Lung (tissue), 11 donors: ENCODE measurements at regions not wholly inside any gene's neighbourhood (a gene's known extent, or its start where the extent isn't known, plus 50 kb on each side); places are given as distances from the start of the nearest gene placed in this dataset.

Source experiments
- ATAC-seq: fragments of 200-7000 bp; cut with Tn5 transposase; one replicate; pipeline ENCODE4 v1.9.1; 2020; ENCODE audit warnings: moderate number of reproducible peaks; ENCODE audit not compliant: insufficient read depth, low FRiP score
- DNase-seq, 3 donors: peaks; one replicate each; pipeline ENCODE4 v3.0.0-alpha.2; 2013 to 2017
- H3K27ac ChIP-seq, 2 donors: one replicate each; pipeline ENCODE4 v1.5.1; 2013; ENCODE audit warnings: mild to moderate bottlenecking in 2 of 2, moderate library complexity in 2 of 2, control low read depth in 1 of 2, inconsistent platforms in 1 of 2, low read depth in 1 of 2, low read length in 1 of 2
- H3K27me3 ChIP-seq, 3 donors: one replicate each; pipeline ENCODE4 v1.5.1; 2013; ENCODE audit warnings: low read length in 2 of 3; ENCODE audit not compliant: control insufficient read depth in 3 of 3, insufficient read depth in 3 of 3
- H3K36me3 ChIP-seq, 4 donors: one replicate each; pipeline ENCODE4 v1.5.1; 2013; ENCODE audit warnings: low read length in 4 of 4, mild to moderate bottlenecking in 1 of 4, moderate library complexity in 1 of 4; ENCODE audit not compliant: control insufficient read depth in 4 of 4, insufficient read depth in 4 of 4
- H3K4me1 ChIP-seq, 5 donors: one replicate each; pipeline ENCODE4 v1.5.1; 2013; ENCODE audit warnings: low read length in 5 of 5, mild to moderate bottlenecking in 2 of 5, moderate library complexity in 1 of 5; ENCODE audit not compliant: control insufficient read depth in 5 of 5, insufficient read depth in 5 of 5
- H3K4me3 ChIP-seq: one replicate; pipeline ENCODE4 v1.5.1; 2013; ENCODE audit warnings: mild to moderate bottlenecking, control low read depth, moderate library complexity
- H3K9ac ChIP-seq, 2 donors: one replicate each; pipeline ENCODE4 v1.5.1; 2013; ENCODE audit warnings: low read length in 2 of 2, control low read depth in 1 of 2; ENCODE audit not compliant: insufficient read depth in 1 of 2
- H3K9me3 ChIP-seq, 4 donors: one replicate each; pipeline ENCODE4 v1.5.1; 2013; ENCODE audit warnings: low read length in 3 of 4, mild to moderate bottlenecking in 1 of 4, moderate library complexity in 1 of 4; ENCODE audit not compliant: control insufficient read depth in 4 of 4, insufficient read depth in 3 of 4
- WGBS, 2 donors: extraction: QIAGEN DNeasy Blood & Tissue Kit; methylation state at CpG; one replicate each; pipeline ENCODE4 v1.1.7; 2013; 5-methylcytosine and 5-hydroxymethylcytosine counted together
- TF ChIP-seq, protein P1 (sequence below): IDR thresholded peaks from 2 replicates; pipeline ENCODE4 v1.5.1; 2012; ENCODE audit warnings: mild to moderate bottlenecking; ENCODE audit errors: control extremely low read depth, extremely low read depth
- donor health status: control.
- donor health status: control.
- donor health status: Bipolar disorder and iron deficiency.
- donor health status: healthy.
- donor health status: DM: yes; HTN: yes; CAD: no.

DNA sequence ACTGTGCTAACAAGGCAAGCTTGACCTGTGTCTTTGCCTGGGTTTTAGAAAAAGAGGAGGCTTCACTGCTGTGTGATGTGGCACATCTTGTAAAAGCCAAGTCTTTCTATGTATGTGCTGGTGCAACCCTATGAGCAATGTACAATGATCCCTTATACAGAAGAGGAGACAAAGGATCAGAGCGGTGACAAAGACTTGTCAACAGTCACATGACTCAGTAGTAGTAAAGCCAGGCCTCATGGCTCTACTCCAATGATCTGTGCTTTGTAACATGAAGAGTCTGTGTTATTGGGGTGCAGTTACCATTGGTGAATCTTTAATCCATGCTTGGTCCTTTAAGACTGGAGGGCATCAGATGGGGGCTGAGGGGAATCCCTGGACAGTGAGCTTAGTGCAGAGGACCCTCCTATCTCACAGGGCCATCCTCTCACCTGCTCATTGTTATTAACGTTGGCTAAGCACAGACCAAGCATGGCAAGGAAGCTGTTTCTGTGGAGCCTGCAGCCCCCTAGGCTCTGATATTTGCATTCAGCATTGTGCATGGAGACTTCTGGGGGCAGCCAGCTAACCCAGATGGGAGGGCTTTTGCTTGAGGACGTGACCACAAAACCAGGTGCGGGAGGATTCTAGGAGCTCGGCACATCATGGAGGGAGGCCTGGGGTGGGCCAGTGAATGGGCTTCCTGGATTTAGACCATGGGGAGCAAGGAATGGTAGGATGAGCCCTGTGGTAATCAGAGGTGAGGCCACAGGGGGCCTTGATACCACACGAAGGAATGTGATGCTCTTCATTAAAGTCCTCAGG lies 308.8 kb upstream of the ZNF32 start:
- H3K27ac ChIP-seq = no peak overlapping the region
- H3K9ac ChIP-seq = no peak overlapping the region
- no peak overlapping the region for H3K4me3 ChIP-seq
- 90 to 93% methylated on average over 6 of the region's 6 CpGs for WGBS, 2 donors
- TF ChIP-seq, protein P1, sequence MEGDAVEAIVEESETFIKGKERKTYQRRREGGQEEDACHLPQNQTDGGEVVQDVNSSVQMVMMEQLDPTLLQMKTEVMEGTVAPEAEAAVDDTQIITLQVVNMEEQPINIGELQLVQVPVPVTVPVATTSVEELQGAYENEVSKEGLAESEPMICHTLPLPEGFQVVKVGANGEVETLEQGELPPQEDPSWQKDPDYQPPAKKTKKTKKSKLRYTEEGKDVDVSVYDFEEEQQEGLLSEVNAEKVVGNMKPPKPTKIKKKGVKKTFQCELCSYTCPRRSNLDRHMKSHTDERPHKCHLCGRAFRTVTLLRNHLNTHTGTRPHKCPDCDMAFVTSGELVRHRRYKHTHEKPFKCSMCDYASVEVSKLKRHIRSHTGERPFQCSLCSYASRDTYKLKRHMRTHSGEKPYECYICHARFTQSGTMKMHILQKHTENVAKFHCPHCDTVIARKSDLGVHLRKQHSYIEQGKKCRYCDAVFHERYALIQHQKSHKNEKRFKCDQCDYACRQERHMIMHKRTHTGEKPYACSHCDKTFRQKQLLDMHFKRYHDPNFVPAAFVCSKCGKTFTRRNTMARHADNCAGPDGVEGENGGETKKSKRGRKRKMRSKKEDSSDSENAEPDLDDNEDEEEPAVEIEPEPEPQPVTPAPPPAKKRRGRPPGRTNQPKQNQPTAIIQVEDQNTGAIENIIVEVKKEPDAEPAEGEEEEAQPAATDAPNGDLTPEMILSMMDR = no peak
- H3K4me1 ChIP-seq = peaks cover 0 to 3% (median 0%) of the 10 kb centered on the region in 5 donors
- no peak for ATAC-seq
- no peak for DNase-seq
- H3K9me3 ChIP-seq = peaks cover 0 to 5% (median under 1%) of the 10 kb centered on the region in 4 donors
- no peaks in the 10 kb centered on the region for H3K27me3 ChIP-seq
- H3K36me3 ChIP-seq = no peaks in the 10 kb centered on the region

DNA sequence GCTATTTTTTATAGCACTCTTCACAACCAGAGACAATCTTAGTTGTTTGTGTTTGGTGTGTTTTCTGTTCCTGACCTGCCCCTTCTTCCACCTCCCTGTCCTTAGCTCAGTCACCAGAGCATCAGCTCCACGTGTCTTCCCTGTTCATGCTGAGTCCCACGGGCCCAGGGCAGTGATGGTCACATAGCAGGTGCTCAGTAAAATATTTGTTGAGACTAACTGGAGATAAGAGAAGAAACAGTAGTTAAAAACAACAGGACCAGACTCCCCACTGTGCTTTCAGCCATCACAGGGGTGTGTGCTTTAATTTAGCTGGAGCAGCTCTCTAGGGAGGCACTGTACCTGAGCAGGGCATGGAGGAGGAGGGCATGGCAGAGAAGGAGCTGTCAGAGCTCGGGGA lies 307.3 kb upstream of the ZNF32 start:
- no peak for ATAC-seq

DNA sequence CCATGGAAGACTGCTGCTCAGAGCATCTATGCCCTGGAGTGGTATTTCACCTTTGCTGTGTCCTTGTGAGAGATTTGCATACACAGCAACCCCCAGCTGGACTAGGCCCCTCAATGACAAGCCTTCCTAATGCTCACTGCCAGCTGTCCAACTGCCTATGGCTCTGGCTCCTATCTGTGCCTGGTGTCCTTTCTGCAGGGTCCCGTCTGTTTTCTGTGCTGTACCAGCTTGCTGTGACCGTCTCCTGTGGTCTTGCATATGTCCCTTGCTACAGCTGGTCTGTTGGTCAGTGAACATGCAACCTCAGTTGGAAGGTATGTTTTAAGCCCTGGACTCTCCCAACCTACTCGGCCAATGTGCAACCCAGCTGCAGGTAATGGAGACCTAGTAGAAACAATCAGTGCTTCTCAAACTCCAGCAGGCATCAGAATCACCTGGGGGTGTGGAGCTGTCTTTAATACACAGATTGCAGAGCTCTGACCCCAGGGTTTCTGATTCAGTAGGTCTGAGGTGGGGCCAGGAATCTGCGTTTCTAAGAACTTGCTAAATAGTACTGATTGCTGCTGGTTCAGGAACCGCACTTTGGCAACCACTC lies 306.4 kb upstream of the ZNF32 start:
- Histone ChIP-seq H3K27me3 (no peaks in the 10 kb centered on the region), H3K9me3 (peaks cover 0 to 5% (median under 1%) of the 10 kb centered on the region in 4 donors), H3K27ac (no peak overlapping the region), H3K4me1 (no peaks in the 10 kb centered on the region), H3K4me3 (no peak overlapping the region), H3K9ac (no peak overlapping the region), H3K36me3 (no peaks in the 10 kb centered on the region)
- 92 to 93% methylated on average over 5 of the region's 5 CpGs for WGBS, 2 donors
- TF ChIP-seq, protein P1 = no peak
- ATAC-seq (no peak), DNase-seq (no peak)

More for the DNA sequence above, 307.3 kb upstream of the ZNF32 start:
- TF ChIP-seq, protein P1 = no peak
- H3K36me3 ChIP-seq = no peaks in the 10 kb centered on the region
- no peak overlapping the region for H3K4me3 ChIP-seq
- H3K27me3 ChIP-seq = no peaks in the 10 kb centered on the region
- no peak for DNase-seq
- H3K27ac ChIP-seq = no peak overlapping the region
- no peak overlapping the region for H3K9ac ChIP-seq
- H3K4me1 ChIP-seq = no peaks in the 10 kb centered on the region
- WGBS, 2 donors = 66 to 94% methylated on average over 3 of the region's 3 CpGs
- peaks cover 0 to 5% (median under 1%) of the 10 kb centered on the region in 4 donors for H3K9me3 ChIP-seq
